ENCODE measurements at regions not wholly inside any gene's neighbourhood (a gene's known extent, or its start where the extent isn't known, plus 50 kb on each side); places are given as distances from the start of the nearest gene placed in this dataset.

DNA sequence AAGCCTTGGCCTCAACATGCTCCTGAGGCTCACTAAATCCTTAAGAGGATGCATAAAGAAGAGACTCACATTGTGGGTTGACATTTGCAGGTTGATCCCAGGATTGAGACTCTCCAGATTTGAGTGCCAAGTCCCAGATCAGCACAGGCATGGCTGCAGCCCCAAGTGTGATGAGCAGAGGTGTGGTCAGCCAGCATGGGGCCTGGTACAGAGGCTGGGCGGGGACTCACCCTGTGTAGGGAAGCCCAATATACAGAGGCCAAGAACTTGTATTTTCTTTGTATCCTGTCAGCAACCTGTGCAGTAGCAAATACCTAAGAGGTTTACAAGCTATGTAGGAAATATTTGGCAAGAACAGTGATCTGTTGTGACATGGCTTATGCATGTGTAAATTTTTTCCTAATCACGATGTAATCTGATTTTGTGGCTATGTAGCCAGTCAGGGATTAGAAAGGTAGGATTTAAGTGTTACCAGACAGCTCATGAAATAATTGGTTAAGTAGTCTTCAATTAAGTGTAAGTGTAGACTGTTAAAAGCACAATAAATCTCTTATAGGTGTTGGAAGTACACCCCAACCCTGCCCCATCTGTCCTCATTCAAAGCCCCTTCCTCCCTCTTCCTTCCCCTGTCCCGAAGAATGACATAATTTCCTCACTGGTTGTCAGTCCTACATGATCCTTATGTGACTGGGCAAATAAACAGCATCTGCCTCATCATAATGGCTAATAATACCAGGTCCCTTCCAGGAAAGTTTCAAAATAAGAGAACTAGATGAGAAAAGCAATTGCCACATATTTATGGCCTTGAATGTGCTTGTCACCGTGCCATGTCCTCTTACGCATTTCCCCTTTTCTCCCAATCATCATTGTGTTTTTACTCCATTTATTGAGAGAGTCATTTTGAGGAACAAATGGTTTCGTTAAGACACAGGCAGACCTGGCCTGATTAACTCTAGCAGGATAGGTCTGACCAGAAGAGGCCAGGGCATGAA, 120.9 kb downstream of the HLX start:
- H3K9me3 ChIP-seq (ENCODE audit: control insufficient read depth, low read length) = no peaks in the 10 kb centered on the region
- 72 to 75% methylated on average over 6 of the region's 6 CpGs for WGBS, 2 experiments

DNA sequence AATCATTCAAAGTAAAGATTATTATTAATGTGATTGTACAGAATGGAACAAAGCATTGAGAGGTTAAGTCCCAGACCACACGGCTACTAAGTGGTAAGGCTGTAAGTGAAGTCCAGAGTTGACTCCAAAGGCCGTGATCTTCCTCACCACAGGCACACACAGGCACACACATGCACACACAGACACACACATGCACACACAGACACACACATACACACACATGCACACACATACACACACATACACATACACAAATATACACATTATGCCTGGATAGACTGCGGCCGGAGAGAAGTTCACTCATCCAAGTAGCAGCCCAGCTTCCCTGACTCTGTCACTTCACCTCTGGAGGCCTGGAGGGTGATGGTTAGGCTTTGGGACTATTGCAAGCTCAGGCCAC, 121.9 kb downstream of the HLX start:
- Histone ChIP-seq H3K4me1 (ENCODE audit: control insufficient read depth, insufficient read depth, low read length) (no peaks in the 10 kb centered on the region), H3K9me3 (ENCODE audit: control insufficient read depth, low read length) (no peaks in the 10 kb centered on the region), H3K36me3 (ENCODE audit: control insufficient read depth, insufficient read depth, low read length) (no peaks in the 10 kb centered on the region), H3K27ac (ENCODE audit: insufficient read depth, low read depth, low read length, poor library complexity, severe bottlenecking) (no peak overlapping the region), H3K27me3 (ENCODE audit: control insufficient read depth, insufficient read depth, low read length, poor library complexity, severe bottlenecking) (no peaks in the 10 kb centered on the region), H3K4me3 (ENCODE audit: insufficient read depth, low read depth, low read length) (no peak overlapping the region)
- 87 to 93% methylated on average over 4 of the region's 4 CpGs for WGBS, 2 experiments

More for the DNA sequence above, 120.9 kb downstream of the HLX start:
- Histone ChIP-seq H3K4me3 (ENCODE audit: insufficient read depth, low read depth, low read length) (no peak overlapping the region), H3K27ac (ENCODE audit: insufficient read depth, low read depth, low read length, poor library complexity, severe bottlenecking) (no peak overlapping the region), H3K4me1 (ENCODE audit: control insufficient read depth, insufficient read depth, low read length) (no peaks in the 10 kb centered on the region), H3K27me3 (ENCODE audit: control insufficient read depth, insufficient read depth, low read length, poor library complexity, severe bottlenecking) (no peaks in the 10 kb centered on the region), H3K36me3 (ENCODE audit: control insufficient read depth, insufficient read depth, low read length) (no peaks in the 10 kb centered on the region)

GRCh38 chr1:221002601-221003000, 123.4 kb downstream of the HLX start:
- Histone ChIP-seq H3K36me3 (ENCODE audit: control insufficient read depth, insufficient read depth, low read length) (no peaks in the 10 kb centered on the region), H3K27ac (ENCODE audit: insufficient read depth, low read depth, low read length, poor library complexity, severe bottlenecking) (no peak overlapping the region), H3K27me3 (ENCODE audit: control insufficient read depth, insufficient read depth, low read length, poor library complexity, severe bottlenecking) (no peaks in the 10 kb centered on the region), H3K9me3 (ENCODE audit: control insufficient read depth, low read length) (no peaks in the 10 kb centered on the region), H3K4me3 (ENCODE audit: insufficient read depth, low read depth, low read length) (no peak overlapping the region), H3K4me1 (ENCODE audit: control insufficient read depth, insufficient read depth, low read length) (no peaks in the 10 kb centered on the region)
- 88% methylated on average over 3 of the region's 3 CpGs for WGBS, 2 experiments

GRCh38 chr1:221011145-221011544, 131.9 kb downstream of the HLX start:
- no peaks in the 10 kb centered on the region for H3K9me3 ChIP-seq (ENCODE audit: control insufficient read depth, low read length)
- H3K4me1 ChIP-seq (ENCODE audit: control insufficient read depth, insufficient read depth, low read length) = no peaks in the 10 kb centered on the region
- no peak overlapping the region for H3K4me3 ChIP-seq (ENCODE audit: insufficient read depth, low read depth, low read length)
- no peak overlapping the region for H3K27ac ChIP-seq (ENCODE audit: insufficient read depth, low read depth, low read length, poor library complexity, severe bottlenecking)
- no peaks in the 10 kb centered on the region for H3K27me3 ChIP-seq (ENCODE audit: control insufficient read depth, insufficient read depth, low read length, poor library complexity, severe bottlenecking)
- no peaks in the 10 kb centered on the region for H3K36me3 ChIP-seq (ENCODE audit: control insufficient read depth, insufficient read depth, low read length)
- WGBS, 2 experiments = 90 to 94% methylated on average over 1 of the region's 1 CpG

DNA sequence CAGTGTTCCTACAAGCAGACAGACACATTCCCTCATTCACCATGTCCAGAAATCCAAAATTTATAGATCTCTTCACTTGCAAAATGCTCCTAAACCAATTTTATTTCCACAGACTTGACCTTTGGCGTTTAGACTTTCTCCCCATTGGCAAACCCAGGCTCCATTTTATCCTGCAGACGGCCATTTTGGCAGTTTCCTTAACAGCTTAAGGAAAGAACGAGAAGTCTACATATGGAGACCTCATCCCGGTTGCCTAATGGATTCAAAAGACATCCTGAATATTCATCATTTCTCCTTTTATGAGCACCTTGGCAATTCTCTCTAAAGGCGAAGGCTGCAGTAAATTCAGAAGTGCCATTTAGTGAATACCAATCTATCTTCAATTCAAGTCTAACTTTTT, 132.9 kb downstream of the HLX start:
- Histone ChIP-seq H3K36me3 (ENCODE audit: control insufficient read depth, insufficient read depth, low read length) (no peaks in the 10 kb centered on the region), H3K27me3 (ENCODE audit: control insufficient read depth, insufficient read depth, low read length, poor library complexity, severe bottlenecking) (no peaks in the 10 kb centered on the region), H3K9me3 (ENCODE audit: control insufficient read depth, low read length) (no peaks in the 10 kb centered on the region), H3K4me1 (ENCODE audit: control insufficient read depth, insufficient read depth, low read length) (no peaks in the 10 kb centered on the region), H3K4me3 (ENCODE audit: insufficient read depth, low read depth, low read length) (no peak overlapping the region), H3K27ac (ENCODE audit: insufficient read depth, low read depth, low read length, poor library complexity, severe bottlenecking) (no peak overlapping the region)
- 92 to 95% methylated on average over 5 of the region's 5 CpGs for WGBS, 2 experiments

DNA sequence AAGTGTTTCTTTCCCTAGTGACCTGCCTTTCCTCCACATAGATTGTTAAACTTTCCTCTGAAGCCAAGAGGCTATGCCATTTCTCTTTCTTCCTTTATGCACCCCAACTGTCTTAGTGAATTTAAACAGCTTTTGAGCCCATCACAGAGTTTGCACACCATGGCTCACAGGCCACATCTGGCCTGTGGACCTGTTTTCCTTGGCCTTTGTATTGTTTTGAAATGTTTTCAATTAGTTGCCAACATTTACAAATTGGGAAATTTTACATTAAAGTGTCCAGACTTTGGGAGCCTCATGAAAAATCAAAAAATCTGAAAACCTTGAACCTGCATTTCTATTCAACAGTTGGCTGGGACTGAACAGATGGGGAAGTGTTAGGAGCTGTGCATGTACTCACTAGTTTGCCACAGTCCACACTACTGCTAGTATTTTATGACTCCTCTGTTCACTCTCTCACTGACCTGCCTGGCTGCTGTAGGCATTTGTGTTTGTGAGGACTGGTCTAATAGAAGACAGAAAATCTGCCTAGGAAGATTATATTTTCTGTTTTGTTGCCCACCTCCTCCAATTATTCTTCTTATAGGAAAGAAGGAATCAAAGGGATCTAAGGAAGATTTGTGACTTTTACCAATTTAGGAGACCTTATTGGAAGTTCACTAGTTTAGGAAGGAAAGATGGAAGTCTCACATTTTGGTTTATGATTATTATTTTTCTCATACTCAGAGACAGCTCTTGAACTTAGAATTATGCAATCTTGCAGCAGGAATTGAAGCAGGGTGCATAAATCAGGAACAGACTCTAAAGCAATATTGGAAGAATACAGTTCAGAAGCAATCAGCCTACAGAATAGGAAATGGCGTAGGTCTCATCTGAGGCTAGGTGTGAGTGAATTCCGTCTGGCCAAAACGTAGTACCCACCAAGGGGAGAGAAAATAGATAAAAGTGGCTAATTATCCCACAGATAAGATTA, 134.7 kb downstream of the HLX start:
- H3K27ac ChIP-seq (ENCODE audit: insufficient read depth, low read depth, low read length, poor library complexity, severe bottlenecking) = no peak overlapping the region
- H3K9me3 ChIP-seq (ENCODE audit: control insufficient read depth, low read length) = no peaks in the 10 kb centered on the region
- no peak overlapping the region for H3K4me3 ChIP-seq (ENCODE audit: insufficient read depth, low read depth, low read length)
- H3K27me3 ChIP-seq (ENCODE audit: control insufficient read depth, insufficient read depth, low read length, poor library complexity, severe bottlenecking) = no peaks in the 10 kb centered on the region
- no peaks in the 10 kb centered on the region for H3K4me1 ChIP-seq (ENCODE audit: control insufficient read depth, insufficient read depth, low read length)
- H3K36me3 ChIP-seq (ENCODE audit: control insufficient read depth, insufficient read depth, low read length) = no peaks in the 10 kb centered on the region
- 93 to 100% methylated on average over 1 to 3 of the region's 3 CpGs for WGBS, 2 experiments

DNA sequence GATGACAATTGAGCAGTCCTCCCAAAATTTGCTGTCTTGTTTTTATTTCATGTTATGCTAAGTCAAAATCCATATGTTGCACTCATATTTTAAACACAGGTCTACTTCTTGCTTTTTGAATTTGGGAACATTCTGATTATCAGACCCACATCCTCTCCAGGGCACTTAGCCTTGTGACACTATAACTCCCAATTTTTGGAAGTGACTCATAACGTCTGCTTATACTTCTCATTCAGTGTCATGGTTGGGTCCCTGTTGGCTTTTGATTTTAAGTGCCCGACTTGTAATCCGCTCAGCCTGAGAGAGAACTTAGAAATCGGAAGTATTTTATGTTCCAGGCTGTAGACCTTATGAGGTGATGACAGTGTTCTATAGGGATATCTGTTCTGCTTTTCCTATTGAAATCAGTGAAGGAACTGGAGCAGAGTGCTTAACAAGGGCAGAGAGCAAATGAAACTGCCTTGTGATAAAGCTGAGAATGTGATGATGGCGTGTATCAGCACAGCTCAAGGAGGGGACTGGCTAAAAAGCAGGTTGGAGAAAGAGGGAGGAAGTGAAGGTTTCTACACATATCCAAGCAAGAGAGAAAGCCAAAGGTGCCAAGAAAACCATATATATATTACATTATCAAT, 136.0 kb downstream of the HLX start:
- H3K9me3 ChIP-seq (ENCODE audit: control insufficient read depth, low read length) = no peaks in the 10 kb centered on the region
- H3K4me3 ChIP-seq (ENCODE audit: insufficient read depth, low read depth, low read length) = no peak overlapping the region
- WGBS, 2 experiments = 94 to 95% methylated on average over 5 of the region's 5 CpGs
- no peak overlapping the region for H3K27ac ChIP-seq (ENCODE audit: insufficient read depth, low read depth, low read length, poor library complexity, severe bottlenecking)
- no peaks in the 10 kb centered on the region for H3K36me3 ChIP-seq (ENCODE audit: control insufficient read depth, insufficient read depth, low read length)
- H3K27me3 ChIP-seq (ENCODE audit: control insufficient read depth, insufficient read depth, low read length, poor library complexity, severe bottlenecking) = no peaks in the 10 kb centered on the region
- H3K4me1 ChIP-seq (ENCODE audit: control insufficient read depth, insufficient read depth, low read length) = no peaks in the 10 kb centered on the region

- H3K27ac ChIP-seq (ENCODE audit: insufficient read depth, low read depth, low read length, poor library complexity, severe bottlenecking) = no peak overlapping the region
- no peaks in the 10 kb centered on the region for H3K36me3 ChIP-seq (ENCODE audit: control insufficient read depth, insufficient read depth, low read length)
- no peaks in the 10 kb centered on the region for H3K27me3 ChIP-seq (ENCODE audit: control insufficient read depth, insufficient read depth, low read length, poor library complexity, severe bottlenecking)
- no peak overlapping the region for H3K4me3 ChIP-seq (ENCODE audit: insufficient read depth, low read depth, low read length)
- H3K9me3 ChIP-seq (ENCODE audit: control insufficient read depth, low read length) = no peaks in the 10 kb centered on the region
- H3K4me1 ChIP-seq (ENCODE audit: control insufficient read depth, insufficient read depth, low read length) = no peaks in the 10 kb centered on the region
Observed at GRCh38 chr1:221016751-221017150, 137.5 kb downstream of the HLX start.

DNA sequence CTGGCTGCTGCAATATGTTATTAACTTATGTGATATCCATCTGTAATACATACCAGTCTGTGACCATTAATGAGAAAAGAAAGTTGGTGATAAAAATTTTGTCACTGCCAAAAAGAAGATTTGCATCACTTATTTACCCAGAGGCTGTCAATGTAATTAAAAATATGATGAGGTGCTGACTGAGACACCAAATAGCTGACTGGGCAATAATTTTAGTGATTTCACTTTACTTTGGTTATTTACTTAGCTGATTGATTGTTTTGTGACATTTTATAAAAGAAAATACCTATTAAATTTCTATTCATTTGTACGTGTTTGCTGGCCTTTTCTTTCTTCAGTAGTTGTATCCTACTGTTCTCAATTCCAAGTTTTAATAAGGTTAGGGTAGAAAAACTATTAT, 139.2 kb downstream of the HLX start:
- Histone ChIP-seq H3K4me3 (ENCODE audit: insufficient read depth, low read depth, low read length) (no peak overlapping the region), H3K36me3 (ENCODE audit: control insufficient read depth, insufficient read depth, low read length) (no peaks in the 10 kb centered on the region), H3K4me1 (ENCODE audit: control insufficient read depth, insufficient read depth, low read length) (no peaks in the 10 kb centered on the region), H3K27me3 (ENCODE audit: control insufficient read depth, insufficient read depth, low read length, poor library complexity, severe bottlenecking) (no peaks in the 10 kb centered on the region), H3K27ac (ENCODE audit: insufficient read depth, low read depth, low read length, poor library complexity, severe bottlenecking) (no peak overlapping the region), H3K9me3 (ENCODE audit: control insufficient read depth, low read length) (no peaks in the 10 kb centered on the region)
- no CpG with 5 or more reads among the region's 1 CpG for WGBS, 2 experiments

DNA sequence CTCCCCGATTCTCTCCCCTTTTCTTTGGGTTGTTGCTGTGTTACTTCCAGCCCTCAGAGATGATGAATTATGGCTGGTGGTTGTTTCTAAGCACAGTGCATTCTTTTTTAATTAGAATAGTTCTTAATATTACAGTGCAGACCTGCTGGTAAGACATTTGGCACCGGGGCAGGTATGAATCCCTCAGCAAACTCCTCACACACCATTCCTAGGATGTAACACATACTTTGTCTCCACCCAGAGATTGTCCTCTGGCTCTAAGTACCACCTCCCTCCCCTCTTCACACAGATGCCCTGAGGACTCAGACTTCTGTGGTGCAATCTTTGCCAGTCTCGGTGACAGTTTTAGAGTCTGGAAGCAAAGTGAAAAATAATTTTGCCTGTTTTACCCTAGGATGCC, 143.1 kb downstream of the HLX start:
- no peaks in the 10 kb centered on the region for H3K9me3 ChIP-seq (ENCODE audit: control insufficient read depth, low read length)
- H3K27me3 ChIP-seq (ENCODE audit: control insufficient read depth, insufficient read depth, low read length, poor library complexity, severe bottlenecking) = no peaks in the 10 kb centered on the region
- no peaks in the 10 kb centered on the region for H3K4me1 ChIP-seq (ENCODE audit: control insufficient read depth, insufficient read depth, low read length)
- H3K4me3 ChIP-seq (ENCODE audit: insufficient read depth, low read depth, low read length) = no peak overlapping the region
- no peak overlapping the region for H3K27ac ChIP-seq (ENCODE audit: insufficient read depth, low read depth, low read length, poor library complexity, severe bottlenecking)
- WGBS, 2 experiments = 91 to 95% methylated on average over 3 of the region's 3 CpGs
- H3K36me3 ChIP-seq (ENCODE audit: control insufficient read depth, insufficient read depth, low read length) = no peaks in the 10 kb centered on the region
